SJCRH30 (cell line): ENCODE measurements at regions not wholly inside any gene's neighbourhood (a gene's known extent, or its start where the extent isn't known, plus 50 kb on each side); places are given as distances from the start of the nearest gene placed in this dataset.
"Not testable (repeated sequence)": the region's sequence is repeated elsewhere in the genome, so short reads cannot be mapped to it uniquely, and the experiment has no call there.

Experiments
- DNase-seq, 2 experiments: peaks; one replicate each; pipeline ENCODE4 v3.0.0-alpha.2; 2015 to 2020
- H3K27ac ChIP-seq: fragments of 250-450 bp; sonication (Bioruptor Pico); 2 replicates; pipeline ENCODE4 v1.5.1; 2020; ENCODE audit warnings: mild to moderate bottlenecking, moderate library complexity
- H3K27me3 ChIP-seq: fragments of 250-450 bp; sonication (Bioruptor Pico); 2 replicates; pipeline ENCODE4 v1.5.1; 2020; ENCODE audit warnings: mild to moderate bottlenecking, moderate library complexity
- H3K36me3 ChIP-seq: fragments of 250-450 bp; sonication (Bioruptor Pico); 2 replicates; pipeline ENCODE4 v1.5.1; 2020; ENCODE audit warnings: mild to moderate bottlenecking, moderate library complexity
- H3K4me1 ChIP-seq: fragments of 250-450 bp; sonication (Bioruptor Pico); 2 replicates; pipeline ENCODE4 v1.5.1; 2020; ENCODE audit warnings: mild to moderate bottlenecking, moderate library complexity
- H3K4me3 ChIP-seq: fragments of 250-450 bp; sonication (Bioruptor Pico); 2 replicates; pipeline ENCODE4 v1.5.1; 2020; ENCODE audit warnings: mild to moderate bottlenecking, moderate library complexity
- H3K9me3 ChIP-seq: fragments of 250-450 bp; sonication (Bioruptor Pico); replicated peaks from 2 replicates; pipeline ENCODE4 v1.5.1; 2020; ENCODE audit warnings: mild to moderate bottlenecking, moderate library complexity

DNA sequence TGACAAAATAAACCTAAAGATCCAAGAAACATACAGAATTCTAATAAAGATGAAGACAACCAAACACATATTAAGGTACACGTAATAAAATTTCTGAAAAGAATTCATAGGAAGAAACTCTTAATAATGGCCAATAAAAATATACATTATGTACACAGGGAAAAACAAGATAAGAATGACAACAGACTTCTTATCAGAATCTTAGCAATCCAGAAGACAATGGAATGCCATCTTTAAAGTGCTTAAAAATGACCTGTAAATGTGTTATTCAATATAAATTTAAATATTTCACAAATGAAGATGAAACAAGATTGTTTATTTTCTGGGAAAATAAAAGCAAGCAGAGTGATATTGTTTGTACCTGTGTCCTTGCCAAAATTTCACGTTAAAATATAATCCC is 530.4 kb upstream of the PTBP2 start:
- no peaks in the 10 kb centered on the region for H3K4me1 ChIP-seq
- H3K27me3 ChIP-seq = no peaks in the 10 kb centered on the region
- H3K4me3 ChIP-seq = no peak overlapping the region
- no peaks in the 10 kb centered on the region for H3K36me3 ChIP-seq
- H3K9me3 ChIP-seq = no peaks in the 10 kb centered on the region
- DNase-seq = no peak
- H3K27ac ChIP-seq = no peak overlapping the region

- Histone ChIP-seq H3K4me3 (no peak overlapping the region), H3K27me3 (no peaks in the 10 kb centered on the region), H3K27ac (no peak overlapping the region), H3K4me1 (no peaks in the 10 kb centered on the region), H3K36me3 (no peaks in the 10 kb centered on the region), H3K9me3 (no peaks in the 10 kb centered on the region)
- DNase-seq = no peak
Observed at GRCh38 chr1:96206451-96206850, 515.1 kb upstream of the PTBP2 start.

GRCh38 chr1:96207936-96208335 is 513.6 kb upstream of the PTBP2 start:
- Histone ChIP-seq H3K27ac (no peak overlapping the region), H3K4me3 (no peak overlapping the region), H3K27me3 (no peaks in the 10 kb centered on the region), H3K4me1 (no peaks in the 10 kb centered on the region), H3K36me3 (no peaks in the 10 kb centered on the region), H3K9me3 (no peaks in the 10 kb centered on the region)
- DNase-seq = no peak

DNA sequence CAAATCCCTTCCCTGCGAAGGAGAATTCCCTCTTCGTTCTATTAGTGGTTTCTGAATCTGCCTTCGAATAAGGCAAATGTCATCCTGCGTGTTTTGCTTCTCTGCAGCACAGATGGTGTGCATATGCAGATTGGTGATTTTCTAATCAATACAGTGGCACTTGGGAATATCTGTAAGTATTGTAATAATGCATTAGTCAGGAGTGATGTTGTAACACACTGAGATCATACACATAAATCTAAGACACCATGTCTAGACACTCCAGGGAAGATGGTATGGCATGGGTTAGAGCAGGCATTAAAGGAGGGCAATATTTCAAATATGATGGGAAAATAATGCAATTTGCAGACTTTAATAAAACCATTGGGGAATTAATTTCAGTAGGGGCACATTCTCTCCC is 513.2 kb upstream of the PTBP2 start:
- no peak overlapping the region for H3K4me3 ChIP-seq
- DNase-seq = no peak
- H3K36me3 ChIP-seq = no peaks in the 10 kb centered on the region

DNA sequence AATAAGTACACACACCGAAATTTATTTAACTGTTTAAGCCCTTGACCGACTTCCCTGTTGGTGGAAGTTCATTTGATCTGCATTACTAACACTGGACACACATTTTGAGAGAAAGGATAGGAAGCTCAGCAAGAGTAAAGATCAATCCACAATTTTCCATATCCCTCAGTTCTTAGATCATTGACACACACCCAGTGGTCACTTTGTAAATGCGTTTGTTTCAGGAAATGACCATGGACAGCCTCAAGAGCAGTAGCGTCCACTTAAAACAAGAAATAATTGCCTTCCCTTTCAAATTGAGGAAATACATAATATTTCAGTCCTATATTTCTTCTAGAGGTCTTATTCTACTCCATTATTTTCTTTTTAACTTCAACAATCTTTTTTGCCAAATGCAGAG is 511.5 kb upstream of the PTBP2 start:
- DNase-seq = no peak
- no peaks in the 10 kb centered on the region for H3K9me3 ChIP-seq
- H3K36me3 ChIP-seq = no peaks in the 10 kb centered on the region
- no peaks in the 10 kb centered on the region for H3K4me1 ChIP-seq
- H3K4me3 ChIP-seq = no peak overlapping the region
- H3K27me3 ChIP-seq = no peaks in the 10 kb centered on the region
- H3K27ac ChIP-seq = no peak overlapping the region

More for the DNA sequence above, 513.2 kb upstream of the PTBP2 start:
- Histone ChIP-seq H3K27me3 (no peaks in the 10 kb centered on the region), H3K9me3 (no peaks in the 10 kb centered on the region), H3K27ac (no peak overlapping the region), H3K4me1 (no peaks in the 10 kb centered on the region)

- no peaks in the 10 kb centered on the region for H3K9me3 ChIP-seq
- no peak for DNase-seq
- no peak overlapping the region for H3K27ac ChIP-seq
- H3K27me3 ChIP-seq = no peaks in the 10 kb centered on the region
- H3K36me3 ChIP-seq = no peaks in the 10 kb centered on the region
- H3K4me1 ChIP-seq = no peaks in the 10 kb centered on the region
- H3K4me3 ChIP-seq = no peak overlapping the region
Observed at GRCh38 chr1:96211202-96211601, 510.4 kb upstream of the PTBP2 start.

DNA sequence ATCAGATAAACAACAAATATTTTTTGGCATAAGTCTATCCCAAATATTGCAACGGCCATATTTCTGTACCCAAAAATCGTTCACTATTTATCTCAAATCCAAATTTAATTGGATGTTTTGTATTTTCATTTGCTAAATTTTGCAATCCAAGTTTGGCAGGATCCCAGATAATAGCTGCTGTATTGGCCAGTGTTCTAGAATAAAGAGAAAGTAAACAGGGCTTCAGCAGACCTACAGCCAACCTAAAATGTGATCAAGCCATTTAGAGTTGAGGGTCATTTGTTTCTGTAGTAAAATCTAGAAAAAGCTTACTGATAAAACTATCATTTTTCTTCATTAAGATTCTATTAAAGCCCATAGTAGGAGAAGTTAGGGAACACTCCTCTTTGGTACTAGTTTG is 506.6 kb upstream of the PTBP2 start:
- no peaks in the 10 kb centered on the region for H3K27me3 ChIP-seq
- no peaks in the 10 kb centered on the region for H3K36me3 ChIP-seq
- H3K4me1 ChIP-seq = no peaks in the 10 kb centered on the region

DNA sequence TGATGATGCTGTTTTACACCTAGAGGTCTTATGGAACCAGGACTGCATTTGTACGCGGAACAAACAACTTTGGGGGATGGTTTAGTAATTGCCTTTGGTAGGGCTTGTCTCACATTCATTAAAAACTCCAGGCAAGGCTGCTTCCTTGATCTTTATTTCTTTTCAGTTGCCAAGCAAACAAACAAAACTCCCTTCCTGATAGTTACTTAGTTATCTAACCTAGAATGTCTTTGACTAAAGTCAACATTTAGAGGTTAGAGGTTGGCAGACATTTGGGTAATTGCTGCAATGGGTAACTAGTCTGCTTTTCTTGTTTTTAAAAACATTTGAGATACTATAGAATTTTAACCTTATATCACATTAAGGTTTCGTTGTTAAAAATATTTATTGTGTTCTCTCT is 500.9 kb upstream of the PTBP2 start:
- no peak overlapping the region for H3K4me3 ChIP-seq
- DNase-seq = no peak
- H3K27ac ChIP-seq = no peak overlapping the region
- H3K27me3 ChIP-seq = no peaks in the 10 kb centered on the region
- H3K9me3 ChIP-seq = no peaks in the 10 kb centered on the region
- no peaks in the 10 kb centered on the region for H3K4me1 ChIP-seq
- no peaks in the 10 kb centered on the region for H3K36me3 ChIP-seq

More for the DNA sequence above, 506.6 kb upstream of the PTBP2 start:
- no peak for DNase-seq
- no peaks in the 10 kb centered on the region for H3K9me3 ChIP-seq
- no peak overlapping the region for H3K4me3 ChIP-seq
- H3K27ac ChIP-seq = no peak overlapping the region

DNA sequence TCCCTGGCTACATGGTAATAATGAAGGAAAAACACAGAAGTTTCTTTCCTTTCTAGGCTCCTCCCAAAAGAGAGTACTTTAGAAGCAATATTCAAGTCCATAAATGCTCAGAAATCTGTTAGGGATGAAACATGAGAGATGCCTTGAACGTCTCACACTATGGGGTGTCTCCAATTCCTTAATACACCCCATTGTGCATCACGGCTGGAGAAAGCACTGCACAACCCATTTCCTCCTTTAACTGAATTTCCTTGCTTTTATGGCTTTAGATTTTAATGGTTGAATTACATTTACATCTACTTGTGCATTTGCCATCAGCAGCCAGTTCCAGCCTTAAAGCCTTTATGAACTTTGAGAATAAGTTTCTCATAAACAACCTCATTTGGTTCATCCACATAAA is 498.9 kb upstream of the PTBP2 start:
- H3K27ac ChIP-seq = no peak overlapping the region
- no peak for DNase-seq

GRCh38 chr1:96224229-96224628 is 497.4 kb upstream of the PTBP2 start:
- H3K9me3 ChIP-seq, H3K27me3 ChIP-seq, H3K4me1 ChIP-seq, H3K4me3 ChIP-seq, H3K36me3 ChIP-seq, H3K27ac ChIP-seq, DNase-seq: not testable (repeated sequence)

More for the DNA sequence above, 498.9 kb upstream of the PTBP2 start:
- Histone ChIP-seq H3K36me3 (no peaks in the 10 kb centered on the region), H3K27me3 (no peaks in the 10 kb centered on the region), H3K4me3 (no peak overlapping the region), H3K9me3 (no peaks in the 10 kb centered on the region), H3K4me1 (no peaks in the 10 kb centered on the region)

- no peak overlapping the region for H3K27ac ChIP-seq
- H3K4me3 ChIP-seq = no peak overlapping the region
- no peaks in the 10 kb centered on the region for H3K9me3 ChIP-seq
- no peak for DNase-seq
- H3K36me3 ChIP-seq = no peaks in the 10 kb centered on the region
- no peaks in the 10 kb centered on the region for H3K4me1 ChIP-seq
- H3K27me3 ChIP-seq = no peaks in the 10 kb centered on the region; the same call in 1 of the 2 replicates
Observed at GRCh38 chr1:96233422-96233821, 488.2 kb upstream of the PTBP2 start.

- H3K4me1 ChIP-seq = no peaks in the 10 kb centered on the region
- H3K9me3 ChIP-seq = no peaks in the 10 kb centered on the region
- H3K27me3 ChIP-seq = no peaks in the 10 kb centered on the region; the same call in 1 of the 2 replicates
- no peak overlapping the region for H3K4me3 ChIP-seq
- no peaks in the 10 kb centered on the region for H3K36me3 ChIP-seq
- peak; percentile 12 to 33 for DNase-seq
- H3K27ac ChIP-seq = no peak overlapping the region
Observed at GRCh38 chr1:96234299-96234698, 487.3 kb upstream of the PTBP2 start.

DNA sequence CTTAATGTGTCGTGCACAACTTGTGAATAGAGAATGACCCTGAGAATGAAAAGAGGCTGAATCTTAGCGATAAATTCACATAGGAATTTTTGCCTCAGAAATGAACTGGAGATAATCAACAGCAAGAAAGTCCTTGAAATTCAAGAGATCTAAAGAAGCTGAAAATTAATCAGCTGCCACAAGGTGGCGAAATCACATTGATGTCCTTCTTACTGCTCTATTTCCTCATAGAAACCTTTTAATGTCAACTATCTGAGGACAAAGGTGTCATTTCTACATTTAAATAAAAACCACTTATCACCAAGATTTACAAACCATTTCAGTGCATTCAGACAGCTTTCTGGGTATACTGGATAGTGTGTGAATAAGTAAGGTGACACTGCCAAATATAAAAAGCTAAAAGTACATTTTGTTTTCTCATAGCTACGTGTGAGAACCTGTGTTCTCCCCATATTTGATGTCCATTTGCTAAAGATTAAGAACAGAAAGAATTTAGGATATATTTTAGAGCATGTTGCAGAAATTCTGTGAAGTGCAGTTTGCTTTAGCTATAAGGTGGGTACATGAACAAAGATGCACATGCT is 485.3 kb upstream of the PTBP2 start:
- Histone ChIP-seq H3K9me3 (no peaks in the 10 kb centered on the region), H3K4me3 (no peak overlapping the region), H3K4me1 (no peaks in the 10 kb centered on the region), H3K36me3 (no peaks in the 10 kb centered on the region), H3K27me3 (no peaks in the 10 kb centered on the region; the same call in 1 of the 2 replicates), H3K27ac (no peak overlapping the region)
- peak; percentile 10 to 62 for DNase-seq

GRCh38 chr1:96238426-96238825 is 483.2 kb upstream of the PTBP2 start:
- DNase-seq = no peak
- H3K27me3 ChIP-seq = no peaks in the 10 kb centered on the region; the same call in 1 of the 2 replicates
- H3K9me3 ChIP-seq = no peaks in the 10 kb centered on the region
- H3K27ac ChIP-seq = no peak overlapping the region
- H3K4me1 ChIP-seq = no peaks in the 10 kb centered on the region
- H3K4me3 ChIP-seq = no peak overlapping the region
- no peaks in the 10 kb centered on the region for H3K36me3 ChIP-seq

DNA sequence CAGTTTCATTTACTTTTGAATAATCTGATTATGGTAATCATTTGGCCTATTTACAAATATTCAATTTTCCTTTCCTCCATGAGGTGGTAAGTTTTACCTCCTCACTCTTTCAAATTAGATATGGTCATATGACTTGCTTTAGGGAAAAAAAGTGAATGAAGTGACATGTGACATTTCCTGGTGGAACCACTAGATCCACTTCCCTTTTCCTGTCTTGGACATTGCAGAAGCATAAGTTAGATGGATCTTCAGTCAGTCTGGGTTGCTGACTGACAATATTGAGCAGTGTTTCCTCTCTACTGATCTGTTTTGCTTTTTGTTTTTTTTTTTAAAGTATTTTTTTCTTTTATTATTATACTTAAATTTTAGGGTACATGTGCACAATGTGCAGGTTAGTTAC is 481.1 kb upstream of the PTBP2 start:
- H3K27me3 ChIP-seq = no peaks in the 10 kb centered on the region
- no peaks in the 10 kb centered on the region for H3K4me1 ChIP-seq
- H3K4me3 ChIP-seq = no peak overlapping the region
- no peak for DNase-seq
- no peak overlapping the region for H3K27ac ChIP-seq
- no peaks in the 10 kb centered on the region for H3K36me3 ChIP-seq
- H3K9me3 ChIP-seq = no peaks in the 10 kb centered on the region

- H3K9me3 ChIP-seq = no peaks in the 10 kb centered on the region
- H3K4me1 ChIP-seq = no peaks in the 10 kb centered on the region
- H3K36me3 ChIP-seq = no peaks in the 10 kb centered on the region
- DNase-seq = no peak
- H3K27ac ChIP-seq = no peak overlapping the region
- no peak overlapping the region for H3K4me3 ChIP-seq
- H3K27me3 ChIP-seq = no peaks in the 10 kb centered on the region
Observed at GRCh38 chr1:96253246-96254035, 468.1 kb upstream of the PTBP2 start.
